ENCODE measurements at regions not wholly inside any gene's neighbourhood (a gene's known extent, or its start where the extent isn't known, plus 50 kb on each side); places are given as distances from the start of the nearest gene placed in this dataset.

GRCh38 chr14:49527221-49527620, 59.0 kb downstream of the RPS29 start:
- Histone ChIP-seq H3K27ac (no peak overlapping the region), H3K4me1 (replicated peaks in 1 of 2) (no peaks in the 10 kb centered on the region), H3K4me3 (no peak overlapping the region)
- WGBS, 10 experiments = 11 to 90% (median 80%) methylated on average over 1 of the region's 1 CpG; no CpG with 5 or more reads in 1 of the 10 experiments
- in situ Hi-C loops (cut with MboI; ENCODE audit: low pct_unique_long_range_greater_than_20kb in 2 of 9, low sequenced_read_pairs in 9 of 9, unreplicated experiment in 9 of 9) = no loop called here
- no peak for ATAC-seq (replicated peaks in 6 of 8)

- Histone ChIP-seq H3K4me1 (replicated peaks in 1 of 2) (no peaks in the 10 kb centered on the region), H3K4me3 (no peak overlapping the region), H3K27ac (no peak overlapping the region)
- in situ Hi-C loops (cut with MboI; ENCODE audit: low pct_unique_long_range_greater_than_20kb in 2 of 9, low sequenced_read_pairs in 9 of 9, unreplicated experiment in 9 of 9) = no loop called here
- no peak for ATAC-seq (replicated peaks in 6 of 8)
These were observed 60.1 kb downstream of the RPS29 start for GRCh38 chr14:49526101-49526500.

- peak in 4 of 8 experiments; percentile 15 to 72 (median 44) for ATAC-seq (replicated peaks in 6 of 8)
- in situ Hi-C loops (cut with MboI; ENCODE audit: low pct_unique_long_range_greater_than_20kb in 2 of 9, low sequenced_read_pairs in 9 of 9, unreplicated experiment in 9 of 9) = no loop called here
- Histone ChIP-seq H3K4me3 (no peak overlapping the region), H3K4me1 (replicated peaks in 1 of 2) (peaks cover 0 to 4% of the 10 kb centered on the region in 2 donors), H3K27ac (no peak overlapping the region)
- WGBS, 10 experiments = 20 to 85% (median 47%) methylated on average over 1 to 3 of the region's 3 CpGs; no CpG with 5 or more reads in 2 of the 10 experiments
These were observed 69.9 kb downstream of the RPS29 start for GRCh38 chr14:49516286-49516685.

- Histone ChIP-seq H3K4me3 (no peak overlapping the region), H3K4me1 (replicated peaks in 1 of 2) (peaks cover 0 to 4% of the 10 kb centered on the region in 2 donors), H3K27ac (no peak overlapping the region)
- in situ Hi-C loops (cut with MboI; ENCODE audit: low pct_unique_long_range_greater_than_20kb in 2 of 9, low sequenced_read_pairs in 9 of 9, unreplicated experiment in 9 of 9) = no loop called here
- ATAC-seq (replicated peaks in 6 of 8) = peak in 1 of 8 experiments; percentile 6
These were observed 73.6 kb downstream of the RPS29 start for GRCh38 chr14:49512571-49512970.

GRCh38 chr14:49512147-49512551, 74.0 kb downstream of the RPS29 start:
- in situ Hi-C loops (cut with MboI; ENCODE audit: low pct_unique_long_range_greater_than_20kb in 2 of 9, low sequenced_read_pairs in 9 of 9, unreplicated experiment in 9 of 9) = no loop called here
- no peak overlapping the region for H3K4me3 ChIP-seq
- peaks cover 0 to 4% of the 10 kb centered on the region in 2 donors for H3K4me1 ChIP-seq (replicated peaks in 1 of 2)
- no peak overlapping the region for H3K27ac ChIP-seq
- ATAC-seq (replicated peaks in 6 of 8) = peak in 3 of 8 experiments; percentile 85 to 95 (median 91)
- 0 to 100% (median 6%) methylated on average over 1 to 3 of the region's 3 CpGs; no CpG with 5 or more reads in 4 of the 10 experiments for WGBS, 10 experiments

- in situ Hi-C loops (cut with MboI; ENCODE audit: low pct_unique_long_range_greater_than_20kb in 2 of 9, low sequenced_read_pairs in 9 of 9, unreplicated experiment in 9 of 9) = no loop called here
- Histone ChIP-seq H3K27ac (no peak overlapping the region), H3K4me3 (no peak overlapping the region), H3K4me1 (replicated peaks in 1 of 2) (peaks cover 5 to 7% of the 10 kb centered on the region in 2 donors)
- ATAC-seq (replicated peaks in 6 of 8) = no peak
These were observed 78.1 kb downstream of the RPS29 start for GRCh38 chr14:49508124-49508523.

GRCh38 chr14:49506650-49507049, 79.5 kb downstream of the RPS29 start:
- Histone ChIP-seq H3K4me3 (no peak overlapping the region), H3K4me1 (replicated peaks in 1 of 2) (peaks cover 5 to 7% of the 10 kb centered on the region in 2 donors), H3K27ac (no peak overlapping the region)
- ATAC-seq (replicated peaks in 6 of 8) = no peak
- 0 to 100% (median 82%) methylated on average over 1 to 2 of the region's 2 CpGs for WGBS, 10 experiments
- in situ Hi-C loops (cut with MboI; ENCODE audit: low pct_unique_long_range_greater_than_20kb in 2 of 9, low sequenced_read_pairs in 9 of 9, unreplicated experiment in 9 of 9) = no loop called here

GRCh38 chr14:49505041-49505766, 81.0 kb downstream of the RPS29 start:
- Histone ChIP-seq H3K4me1 (replicated peaks in 1 of 2) (peaks cover 5 to 7% of the 10 kb centered on the region in 2 donors), H3K27ac (no peak overlapping the region), H3K4me3 (no peak overlapping the region)
- peak in 2 of 8 experiments; percentile 22 to 33 for ATAC-seq (replicated peaks in 6 of 8)
- in situ Hi-C loops (cut with MboI; ENCODE audit: low pct_unique_long_range_greater_than_20kb in 2 of 9, low sequenced_read_pairs in 9 of 9, unreplicated experiment in 9 of 9) = no loop called here
- 8 to 98% (median 84%) methylated on average over 2 to 5 of the region's 5 CpGs for WGBS, 10 experiments

GRCh38 chr14:49497725-49498348, 88.3 kb downstream of the RPS29 start:
- ATAC-seq (replicated peaks in 6 of 8) = peak in 6 of 8 experiments; percentile 47 to 77 (median 64)
- Histone ChIP-seq H3K4me3 (no peak overlapping the region), H3K4me1 (replicated peaks in 1 of 2) (no peaks in the 10 kb centered on the region), H3K27ac (no peak overlapping the region)
- WGBS, 10 experiments = 0 to 45% (median 34%) methylated on average over 2 to 7 of the region's 7 CpGs
- in situ Hi-C loops (cut with MboI; ENCODE audit: low pct_unique_long_range_greater_than_20kb in 2 of 9, low sequenced_read_pairs in 9 of 9, unreplicated experiment in 9 of 9) = no loop called here

- ATAC-seq (replicated peaks in 6 of 8) = no peak
These were observed 88.9 kb downstream of the RPS29 start for GRCh38 chr14:49497267-49497666.

GRCh38 chr14:49494836-49495235, 91.3 kb downstream of the RPS29 start:
- Histone ChIP-seq H3K27ac (no peak overlapping the region), H3K4me1 (replicated peaks in 1 of 2) (no peaks in the 10 kb centered on the region), H3K4me3 (no peak overlapping the region)
- no peak for ATAC-seq (replicated peaks in 6 of 8)
- in situ Hi-C loops (cut with MboI; ENCODE audit: low pct_unique_long_range_greater_than_20kb in 2 of 9, low sequenced_read_pairs in 9 of 9, unreplicated experiment in 9 of 9) = no loop called here
- 28 to 100% (median 76%) methylated on average over 1 to 3 of the region's 4 CpGs; no CpG with 5 or more reads in 3 of the 10 experiments for WGBS, 10 experiments

More at GRCh38 chr14:49497267-49497666, 88.9 kb downstream of the RPS29 start:
- in situ Hi-C loops (cut with MboI; ENCODE audit: low pct_unique_long_range_greater_than_20kb in 2 of 9, low sequenced_read_pairs in 9 of 9, unreplicated experiment in 9 of 9) = no loop called here
- H3K4me1 ChIP-seq (replicated peaks in 1 of 2) = no peaks in the 10 kb centered on the region
- no peak overlapping the region for H3K4me3 ChIP-seq
- 28 to 100% (median 89%) methylated on average over 1 to 7 of the region's 7 CpGs; no CpG with 5 or more reads in 1 of the 10 experiments for WGBS, 10 experiments
- no peak overlapping the region for H3K27ac ChIP-seq

- in situ Hi-C loops (cut with MboI; ENCODE audit: low pct_unique_long_range_greater_than_20kb in 2 of 9, low sequenced_read_pairs in 9 of 9, unreplicated experiment in 9 of 9) = no loop called here
- WGBS, 10 experiments = 0 to 90% (median 57%) methylated on average over 1 to 3 of the region's 3 CpGs
- Histone ChIP-seq H3K4me3 (no peak overlapping the region), H3K4me1 (replicated peaks in 1 of 2) (no peaks in the 10 kb centered on the region), H3K27ac (no peak overlapping the region)
- ATAC-seq (replicated peaks in 6 of 8) = no peak
These were observed 92.6 kb downstream of the RPS29 start for GRCh38 chr14:49493557-49493956.

- ATAC-seq (replicated peaks in 6 of 8) = no peak
- no peak overlapping the region for H3K4me3 ChIP-seq
- H3K4me1 ChIP-seq (replicated peaks in 1 of 2) = no peaks in the 10 kb centered on the region
- in situ Hi-C loops (cut with MboI; ENCODE audit: low pct_unique_long_range_greater_than_20kb in 2 of 9, low sequenced_read_pairs in 9 of 9, unreplicated experiment in 9 of 9) = no loop called here
- WGBS, 10 experiments = 0 to 86% (median 69%) methylated on average over 1 to 3 of the region's 3 CpGs
- H3K27ac ChIP-seq = no peak overlapping the region
These were observed 94.0 kb downstream of the RPS29 start for GRCh38 chr14:49492151-49492550.

GRCh38 chr14:49489341-49489740, 96.8 kb downstream of the RPS29 start:
- ATAC-seq (replicated peaks in 6 of 8) = no peak
- Histone ChIP-seq H3K4me1 (replicated peaks in 1 of 2) (peaks cover 2 to 4% of the 10 kb centered on the region in 2 donors), H3K4me3 (no peak overlapping the region), H3K27ac (no peak overlapping the region)
- in situ Hi-C loops (cut with MboI; ENCODE audit: low pct_unique_long_range_greater_than_20kb in 2 of 9, low sequenced_read_pairs in 9 of 9, unreplicated experiment in 9 of 9) = no loop called here

All from motor neuron (in vitro differentiated cells).